Stimulated activated CD4-positive, alpha-beta T cell treated with anti-CD3 and anti-CD28 coated beads, Interleukin-12 subunit alpha, Interleukin-12 subunit beta, amount 100 ng/mL, for 48 hours (primary cell): ENCODE measurements at regions not wholly inside any gene's neighbourhood (a gene's known extent, or its start where the extent isn't known, plus 50 kb on each side); places are given as distances from the start of the nearest gene placed in this dataset.
"Not testable (repeated sequence)": the region's sequence is repeated elsewhere in the genome, so short reads cannot be mapped to it uniquely, and the experiment has no call there.

ENCODE experiments used
- DNase-seq, 3 donors: peaks; one replicate each; pipeline ENCODE4 v3.0.0-alpha.2; 2020; ENCODE audit warnings: low read depth in 2 of 3, low spot score in 1 of 3

- DNase-seq, result no peak
Observed at GRCh38 chr4:28251831-28252230, 1391.2 kb downstream of the STIM2 start.

GRCh38 chr4:28254003-28254402 is 1393.4 kb downstream of the STIM2 start:
- no peak for DNase-seq

DNA sequence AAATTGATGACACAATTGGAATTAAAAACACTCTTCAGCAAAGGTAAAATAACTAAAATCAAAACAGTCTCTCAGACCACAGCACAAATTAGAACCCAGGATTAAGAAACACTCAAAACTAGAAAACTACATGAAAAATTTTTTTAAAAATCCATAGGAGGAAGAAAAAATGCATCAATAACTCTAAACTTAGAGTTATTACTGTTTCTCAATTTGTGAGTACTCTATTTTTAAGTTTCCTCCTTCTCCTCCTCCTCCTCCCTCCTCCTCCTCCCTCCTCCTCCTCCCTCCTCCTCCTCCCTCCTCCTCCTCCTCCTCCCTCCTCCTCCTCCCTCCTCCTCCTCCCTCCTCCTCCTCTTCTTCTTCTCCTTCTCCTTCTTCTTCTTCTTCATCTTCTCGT is 1395.7 kb downstream of the STIM2 start:
- no peak for DNase-seq

GRCh38 chr4:28259951-28260350 is 1399.3 kb downstream of the STIM2 start:
- no peak for DNase-seq

GRCh38 chr4:28267166-28267565 is 1406.5 kb downstream of the STIM2 start:
- no peak for DNase-seq

DNA sequence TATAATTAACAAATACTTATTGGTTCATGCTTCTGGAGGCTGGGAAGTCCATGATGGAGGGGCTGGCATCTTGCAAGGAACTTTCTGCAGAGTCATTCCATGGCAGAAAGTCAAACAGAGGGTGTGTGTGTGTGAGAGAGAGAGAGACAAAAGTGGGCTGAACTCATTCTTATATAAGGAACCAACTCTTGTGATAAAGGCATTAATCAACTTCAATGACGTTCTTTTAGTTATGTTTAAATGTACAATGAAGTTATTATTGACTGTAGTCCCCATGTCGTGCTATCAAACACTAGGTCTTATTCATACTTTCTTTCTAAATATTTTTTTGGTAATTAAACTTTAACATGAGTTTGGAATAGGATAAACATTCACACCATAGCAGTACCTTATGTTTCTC is 1408.8 kb downstream of the STIM2 start:
- no peak for DNase-seq

DNA sequence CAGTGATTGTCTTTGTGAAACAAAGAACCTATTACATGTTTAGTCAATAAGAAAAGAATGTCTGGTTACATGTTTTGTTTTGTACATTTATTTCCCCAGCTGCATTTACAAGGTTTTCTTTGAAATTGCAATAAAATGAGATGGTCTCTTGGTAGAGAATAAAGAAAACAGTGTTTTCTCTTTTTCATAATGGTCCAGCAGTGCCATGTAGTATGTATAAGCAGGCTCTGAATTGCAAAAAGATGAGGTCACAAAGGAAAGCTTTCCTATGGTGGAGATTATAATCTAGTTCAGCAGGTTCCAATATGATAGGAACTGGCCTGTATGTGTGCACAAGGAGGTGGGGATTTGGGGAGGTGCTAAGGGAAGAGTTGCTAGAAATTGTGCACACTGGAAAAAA is 1417.3 kb downstream of the STIM2 start:
- DNase-seq, result no peak

DNA sequence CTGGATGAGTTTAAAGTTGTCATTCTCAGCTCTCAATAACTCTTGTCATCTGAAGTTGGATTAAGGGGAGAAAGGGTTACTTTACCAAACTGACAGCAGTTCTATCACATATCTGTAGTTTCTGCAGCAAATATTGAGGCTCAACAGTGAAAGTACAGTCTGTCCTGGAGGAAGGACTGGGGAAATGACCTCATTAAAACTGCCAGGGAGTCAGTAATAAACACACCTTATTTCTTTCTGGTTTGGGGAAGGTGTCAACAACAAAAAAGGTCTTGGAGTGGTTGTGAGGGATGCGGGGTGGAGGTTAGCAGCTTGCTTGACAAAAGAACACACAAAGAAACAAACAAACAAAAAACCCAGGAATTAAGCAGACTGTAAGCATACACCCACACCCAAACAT is 1418.0 kb downstream of the STIM2 start:
- no peak for DNase-seq

- DNase-seq, result no peak
Observed at GRCh38 chr4:28279249-28279648, 1418.6 kb downstream of the STIM2 start.

DNA sequence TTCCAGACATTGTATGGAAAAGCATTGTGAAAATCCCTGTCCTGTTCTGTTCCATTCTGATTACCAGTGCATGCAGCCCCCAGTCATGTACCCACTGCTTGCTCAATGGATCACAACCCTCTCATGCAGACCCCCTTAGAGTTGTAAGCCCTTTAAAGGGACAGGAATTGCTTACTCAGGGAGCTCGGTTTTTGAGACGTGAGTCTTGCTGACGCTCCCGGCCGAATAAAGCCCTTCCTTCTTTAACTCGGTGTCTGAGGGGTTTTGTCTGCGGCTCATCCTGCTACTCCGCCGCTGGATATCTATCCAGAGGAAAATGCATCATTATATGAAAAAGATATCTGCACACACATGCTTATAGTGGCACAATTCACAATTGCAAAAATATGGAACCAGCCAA is 1425.6 kb downstream of the STIM2 start:
- not testable (repeated sequence) for DNase-seq

- no peak for DNase-seq
Observed at GRCh38 chr4:28287831-28288233, 1427.2 kb downstream of the STIM2 start.

GRCh38 chr4:28296239-28296638 is 1435.6 kb downstream of the STIM2 start:
- DNase-seq, result no peak

GRCh38 chr4:28310926-28311325 is 1450.3 kb downstream of the STIM2 start:
- no peak for DNase-seq

DNA sequence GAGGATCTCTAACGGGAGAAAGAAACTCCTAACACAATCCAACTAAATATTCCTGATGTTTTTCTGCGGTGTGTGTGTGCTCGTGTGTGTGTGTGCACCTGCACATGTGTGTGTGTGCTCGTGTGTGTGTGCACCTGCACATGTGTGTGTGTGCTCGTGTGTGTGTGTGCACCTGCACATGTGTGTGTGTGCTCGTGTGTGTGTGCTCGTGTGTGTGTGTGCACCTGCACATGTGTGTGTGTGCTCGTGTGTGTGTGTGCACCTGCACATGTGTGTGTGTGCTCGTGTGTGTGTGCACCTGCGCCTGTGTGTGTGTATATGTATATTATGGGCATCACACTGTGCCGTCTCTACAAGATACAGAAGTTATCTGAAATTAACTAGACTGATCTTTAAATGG is 1451.9 kb downstream of the STIM2 start:
- DNase-seq, result not testable (repeated sequence)

DNA sequence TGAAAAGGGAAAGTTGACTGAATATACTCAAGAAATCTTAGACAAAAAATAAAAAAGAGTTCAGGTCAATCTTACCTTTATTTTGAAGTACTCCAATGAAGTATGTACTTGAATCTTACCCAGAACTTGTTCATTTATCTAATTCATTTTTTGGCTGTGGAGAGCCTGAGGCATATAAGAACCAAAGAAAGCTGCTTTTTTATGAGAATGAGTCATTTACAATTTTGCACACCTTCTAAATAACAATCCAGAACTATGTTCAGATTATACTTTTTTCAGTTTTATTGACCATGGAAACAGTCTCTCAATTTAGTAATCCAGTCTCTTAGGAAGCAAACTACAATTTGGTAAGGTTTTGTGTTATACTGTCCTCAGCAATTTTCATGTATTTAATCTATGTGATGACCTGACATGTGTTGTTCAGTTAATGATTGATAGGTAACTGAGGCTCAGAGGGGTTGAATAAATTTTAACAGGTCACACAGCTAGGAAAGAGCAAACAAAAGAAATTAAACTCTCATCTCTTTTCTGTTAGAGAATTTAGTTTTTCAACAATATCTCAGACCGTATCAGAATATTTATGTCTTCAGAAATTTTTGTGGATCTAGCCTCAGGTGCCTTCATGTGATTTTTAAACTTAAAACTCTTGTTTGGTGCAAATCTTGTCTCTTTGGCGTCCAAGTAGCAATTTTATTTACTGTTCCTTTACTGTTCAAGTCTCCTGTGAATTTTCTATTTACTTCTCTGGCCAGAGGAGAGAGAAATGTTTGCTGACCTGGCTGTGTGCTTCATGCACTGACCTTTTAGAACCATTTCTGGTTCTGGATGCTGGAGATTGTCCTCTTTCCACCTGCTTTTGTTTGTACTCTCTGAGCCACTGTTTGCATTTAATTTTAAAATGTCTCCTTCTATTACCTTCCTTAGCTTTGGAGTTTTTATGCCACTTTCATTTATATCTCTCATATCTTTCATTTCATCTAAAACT is 1453.4 kb downstream of the STIM2 start:
- no peak for DNase-seq

DNA sequence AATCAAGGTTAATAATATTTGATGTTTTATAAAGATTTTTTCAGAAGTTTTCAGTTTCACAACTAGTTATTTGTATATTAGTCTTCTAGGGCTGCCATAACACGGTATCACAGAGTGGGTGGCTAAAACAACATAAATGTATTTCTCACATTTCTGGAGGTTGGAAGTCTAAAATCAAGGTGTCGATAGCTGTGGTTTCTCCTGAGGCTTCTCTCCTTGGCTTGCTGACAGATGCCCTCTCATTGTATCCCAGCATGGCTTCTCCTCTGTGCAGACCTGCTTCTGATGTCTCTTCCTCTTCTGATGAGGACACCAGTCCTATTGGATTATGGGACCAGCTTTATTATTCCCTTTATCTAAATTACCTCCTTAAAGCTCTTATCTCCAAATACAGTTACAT is 1456.6 kb downstream of the STIM2 start:
- no peak for DNase-seq

DNA sequence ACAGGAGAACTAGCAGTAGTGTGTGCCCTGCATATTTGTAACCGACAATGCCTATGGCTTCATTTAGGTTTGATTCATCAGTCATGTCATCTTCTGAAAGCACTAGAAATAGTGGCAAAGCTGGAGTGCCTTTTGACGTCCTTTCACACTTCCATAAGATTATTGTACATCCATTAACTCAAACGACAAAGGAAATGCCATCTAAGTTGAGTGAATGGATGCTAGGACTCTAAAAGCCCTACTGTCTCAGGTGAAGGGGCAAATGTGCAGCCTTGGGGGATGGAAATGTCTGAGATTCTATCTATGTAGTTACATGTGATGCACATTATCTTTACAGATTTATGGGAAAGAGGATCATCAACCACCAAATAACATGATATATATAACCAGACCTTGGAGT is 1473.6 kb downstream of the STIM2 start:
- no peak for DNase-seq

GRCh38 chr4:28341784-28342183 is 1481.1 kb downstream of the STIM2 start:
- no peak for DNase-seq

DNA sequence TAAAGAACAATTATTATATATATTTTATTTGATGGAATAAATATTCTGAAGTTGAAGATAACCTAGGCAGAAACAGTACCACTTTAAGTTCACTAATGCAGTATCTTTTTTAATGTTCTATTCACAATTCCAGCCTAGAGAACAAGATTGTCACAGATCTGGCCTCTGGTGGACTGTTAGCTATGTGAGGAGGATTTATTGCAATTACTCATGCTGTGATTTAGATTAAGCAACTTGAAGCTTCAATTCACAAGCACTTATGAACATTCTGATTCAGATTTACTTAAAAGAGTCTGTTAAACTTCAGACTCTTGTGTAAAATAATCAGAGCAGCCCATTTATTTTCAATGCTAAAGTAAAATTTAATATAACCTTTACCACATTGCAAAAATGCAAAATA is 1489.8 kb downstream of the STIM2 start:
- no peak for DNase-seq

- DNase-seq, result no peak
Observed at GRCh38 chr4:28351102-28351501, 1490.5 kb downstream of the STIM2 start.

DNA sequence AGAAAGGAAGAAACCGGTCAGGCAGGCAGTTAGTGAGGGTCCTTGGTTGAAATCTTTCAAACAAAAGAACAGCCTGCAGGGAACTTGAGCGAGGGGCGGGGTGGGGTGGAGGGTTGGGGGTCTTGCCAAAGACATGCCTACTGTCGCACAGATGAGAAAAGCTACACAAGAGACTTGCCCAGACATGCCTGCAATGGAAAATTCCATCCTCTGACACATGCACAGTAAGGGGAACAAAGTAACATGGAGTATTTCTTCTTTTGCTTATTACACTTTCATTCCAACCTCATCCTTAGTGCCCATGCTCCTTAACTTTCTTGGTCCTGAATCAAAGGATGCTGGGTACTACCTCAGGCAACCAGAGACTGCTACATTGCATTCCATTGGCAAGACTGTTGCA is 1491.2 kb downstream of the STIM2 start:
- no peak for DNase-seq

DNA sequence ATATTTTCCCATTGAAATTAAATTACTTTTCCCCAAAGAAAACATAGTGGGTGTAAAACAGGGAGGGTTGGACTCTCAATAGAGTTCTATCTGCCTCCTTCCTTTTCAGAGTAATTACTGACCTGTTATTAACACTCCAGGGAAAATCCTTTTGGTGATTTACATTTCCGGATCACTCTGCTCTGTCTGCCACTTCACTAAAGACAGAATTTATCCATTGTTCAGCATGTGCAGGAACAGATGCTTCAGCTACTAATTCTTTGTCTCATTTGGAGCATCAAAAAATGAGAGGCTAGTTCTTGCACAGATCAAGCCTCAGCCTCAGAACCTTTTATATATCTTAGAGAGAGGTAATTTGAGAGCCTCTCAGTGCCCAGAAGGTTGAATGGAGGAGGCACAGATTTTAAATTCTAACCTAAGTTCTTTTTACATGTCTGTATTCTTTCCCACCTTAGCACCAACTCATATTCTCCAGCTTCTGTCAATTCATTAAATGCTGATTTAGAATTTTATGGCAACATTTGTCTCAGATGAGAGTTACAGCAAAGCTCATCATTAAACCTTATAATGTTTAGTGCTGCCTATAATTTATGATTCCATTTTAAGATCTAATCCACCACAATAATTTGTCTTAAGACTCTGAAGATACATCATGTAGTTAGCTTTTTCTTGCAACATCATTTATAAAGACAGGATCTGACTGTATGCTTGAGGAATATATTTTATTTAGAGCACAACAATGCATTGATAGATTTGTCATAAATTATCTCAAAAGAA is 1494.4 kb downstream of the STIM2 start:
- no peak for DNase-seq
